AG09319 (cell line): ENCODE measurements at regions not wholly inside any gene's neighbourhood (a gene's known extent, or its start where the extent isn't known, plus 50 kb on each side); places are given as distances from the start of the nearest gene placed in this dataset.

Source experiments
- DNase-seq: peaks from one replicate; pipeline ENCODE4 v3.0.0-alpha.2; 2010; ENCODE audit warnings: low read depth; ENCODE audit errors: extremely low read depth
- TF ChIP-seq, protein P1 (sequence below): IDR thresholded peaks from 2 replicates; pipeline ENCODE4 v1.5.1; 2011; ENCODE audit warnings: low read depth, mild to moderate bottlenecking, inconsistent platforms, low read length, moderate library complexity

- TF ChIP-seq, protein P1, sequence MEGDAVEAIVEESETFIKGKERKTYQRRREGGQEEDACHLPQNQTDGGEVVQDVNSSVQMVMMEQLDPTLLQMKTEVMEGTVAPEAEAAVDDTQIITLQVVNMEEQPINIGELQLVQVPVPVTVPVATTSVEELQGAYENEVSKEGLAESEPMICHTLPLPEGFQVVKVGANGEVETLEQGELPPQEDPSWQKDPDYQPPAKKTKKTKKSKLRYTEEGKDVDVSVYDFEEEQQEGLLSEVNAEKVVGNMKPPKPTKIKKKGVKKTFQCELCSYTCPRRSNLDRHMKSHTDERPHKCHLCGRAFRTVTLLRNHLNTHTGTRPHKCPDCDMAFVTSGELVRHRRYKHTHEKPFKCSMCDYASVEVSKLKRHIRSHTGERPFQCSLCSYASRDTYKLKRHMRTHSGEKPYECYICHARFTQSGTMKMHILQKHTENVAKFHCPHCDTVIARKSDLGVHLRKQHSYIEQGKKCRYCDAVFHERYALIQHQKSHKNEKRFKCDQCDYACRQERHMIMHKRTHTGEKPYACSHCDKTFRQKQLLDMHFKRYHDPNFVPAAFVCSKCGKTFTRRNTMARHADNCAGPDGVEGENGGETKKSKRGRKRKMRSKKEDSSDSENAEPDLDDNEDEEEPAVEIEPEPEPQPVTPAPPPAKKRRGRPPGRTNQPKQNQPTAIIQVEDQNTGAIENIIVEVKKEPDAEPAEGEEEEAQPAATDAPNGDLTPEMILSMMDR: no peak
- no peak for DNase-seq
Observed at GRCh38 chr1:60983701-60984061, 98.7 kb upstream of the NFIA start.

DNA sequence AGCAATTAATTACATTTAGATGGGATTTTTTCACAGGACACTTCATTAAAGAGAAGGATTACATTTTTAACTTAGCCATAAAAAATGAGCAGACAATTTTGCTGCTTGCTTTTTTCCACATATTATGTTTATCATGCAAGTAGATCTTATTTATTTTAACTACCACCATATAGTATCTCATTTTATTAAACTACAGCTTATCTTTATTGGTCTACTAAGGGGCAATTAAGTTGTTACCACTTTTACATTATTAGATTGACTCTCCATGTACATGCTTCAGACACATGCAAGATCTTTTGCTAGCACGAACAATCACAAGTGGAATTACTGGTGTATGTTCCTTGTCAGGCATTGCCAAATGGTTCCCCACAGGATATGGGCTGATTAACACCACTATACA lies 99.8 kb upstream of the NFIA start:
- TF ChIP-seq, protein P1: no peak
- DNase-seq: no peak

DNA sequence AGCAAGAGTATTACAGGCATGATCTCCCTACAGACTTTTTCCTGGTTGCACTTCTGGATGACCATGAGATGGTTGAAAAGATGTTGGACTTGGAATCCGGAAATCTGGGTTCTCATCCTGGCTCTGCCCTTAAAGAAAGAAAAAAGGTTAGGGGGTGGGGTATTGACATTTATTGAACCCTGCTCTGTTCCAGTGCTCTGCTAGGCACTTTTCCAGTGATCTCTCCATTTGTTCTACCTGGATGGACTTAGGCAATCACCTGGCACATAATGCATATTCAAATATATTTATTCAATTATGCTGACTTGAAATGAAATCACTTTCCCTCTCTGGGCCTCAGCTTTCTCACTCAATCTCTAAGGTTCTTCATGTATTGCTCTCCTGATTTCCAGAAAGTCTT lies 101.0 kb upstream of the NFIA start:
- DNase-seq: no peak
- TF ChIP-seq, protein P1: no peak

DNA sequence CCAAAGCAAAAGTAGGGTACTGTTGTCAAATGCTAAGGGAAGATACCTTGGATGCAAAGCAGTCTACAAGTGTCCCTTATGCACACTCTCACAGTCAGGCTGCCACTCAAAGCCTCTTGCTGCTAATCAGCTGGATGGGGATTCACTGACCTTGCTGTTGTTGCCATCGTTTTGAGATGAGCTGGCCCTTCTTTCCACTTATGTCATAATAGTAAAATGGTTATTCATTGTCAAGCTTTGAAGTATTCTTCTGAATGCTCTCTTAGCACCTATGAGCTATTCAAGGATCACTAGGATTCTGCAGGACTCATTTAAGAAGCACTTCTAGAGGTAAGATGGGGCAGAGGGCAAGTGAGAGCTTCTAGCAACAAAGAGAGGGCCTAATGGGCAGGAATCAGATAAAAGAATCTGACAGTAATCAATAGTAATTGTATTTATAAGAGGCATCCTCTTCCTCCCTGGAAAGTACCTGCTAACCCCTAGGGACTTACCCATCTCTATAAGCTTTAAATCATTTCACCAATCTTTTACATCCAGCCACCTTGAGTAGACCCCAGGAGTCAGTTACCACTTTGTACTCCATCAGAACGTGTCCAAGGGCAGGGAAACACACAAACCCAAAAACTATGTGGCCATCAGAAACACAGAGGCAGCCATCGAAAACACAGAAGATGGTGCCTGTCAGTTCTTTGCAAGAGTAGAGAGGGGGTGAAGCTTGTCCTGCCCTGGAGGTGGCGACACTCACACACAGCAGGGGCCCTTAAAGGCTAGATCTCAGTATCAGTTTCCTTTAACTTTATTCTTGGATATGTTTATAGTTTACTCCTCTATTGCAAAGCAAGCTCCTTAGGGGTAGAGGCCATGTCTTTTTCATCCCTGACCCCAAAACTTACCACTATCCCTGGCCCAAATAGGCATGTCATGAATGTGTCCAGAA lies 103.7 kb upstream of the NFIA start:
- TF ChIP-seq, protein P1: peak; percentile 76
- peak; percentile 29 for DNase-seq

DNA sequence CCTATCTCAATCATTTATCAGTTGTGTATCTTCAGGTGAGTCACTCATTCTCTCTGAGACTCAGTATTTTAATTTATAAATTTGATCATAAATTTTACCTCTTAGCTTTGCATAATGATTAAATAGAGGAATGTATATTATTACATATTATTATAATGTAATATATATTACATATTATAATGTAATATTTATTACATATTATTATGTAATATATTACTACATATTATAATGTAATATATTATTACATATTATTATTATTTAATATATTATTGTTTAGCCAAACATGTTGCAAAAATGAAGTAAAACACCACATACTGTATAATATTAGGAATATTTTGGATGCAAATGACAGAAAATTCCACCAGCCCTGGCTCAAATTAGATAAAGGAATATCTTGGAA lies 104.7 kb upstream of the NFIA start:
- TF ChIP-seq, protein P1: no peak
- no peak for DNase-seq

GRCh38 chr1:60974524-60975372 lies 107.6 kb upstream of the NFIA start:
- no peak for DNase-seq
- TF ChIP-seq, protein P1: no peak

DNA sequence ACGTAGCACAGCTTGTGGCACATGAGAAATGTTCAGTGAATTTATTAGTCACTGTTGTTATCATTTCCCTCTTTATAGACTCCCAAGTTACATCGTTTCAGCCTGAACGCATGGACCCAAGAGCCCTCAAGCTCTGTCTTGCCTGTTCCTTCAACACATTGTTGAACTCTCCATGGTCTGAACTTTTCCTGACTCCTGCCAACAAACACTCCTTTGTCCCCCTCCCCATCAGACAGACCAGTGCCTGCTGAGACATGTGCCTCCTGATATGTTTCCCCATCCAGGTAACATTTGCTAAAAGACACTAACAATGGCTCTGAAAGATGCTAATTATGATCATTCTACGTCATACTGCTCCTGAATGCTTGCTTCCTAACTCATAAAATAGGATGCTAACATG lies 108.7 kb upstream of the NFIA start:
- no peak for DNase-seq
- TF ChIP-seq, protein P1: no peak
